ENCODE measurements at regions not wholly inside any gene's neighbourhood (a gene's known extent, or its start where the extent isn't known, plus 50 kb on each side); places are given as distances from the start of the nearest gene placed in this dataset.

GRCh38 chr13:90008707-90009149, 1338.8 kb upstream of the MIR17HG start:
- no peak overlapping the region for H3K4me3 ChIP-seq (ENCODE audit: low read depth, low read length)
- no peak for TF ChIP-seq CTCF (IDR thresholded peaks at IDR 0.05; ENCODE audit: low read depth, low read length)
- DNase-seq (ENCODE audit: low read depth, low spot score), result no peak
- in situ Hi-C loops (cut with HindIII; ENCODE audit: low sequenced_read_pairs), result no loop called here

GRCh38 chr13:90014038-90014437, 1333.4 kb upstream of the MIR17HG start:
- no peak overlapping the region for H3K4me3 ChIP-seq (ENCODE audit: low read depth, low read length)
- in situ Hi-C loops (cut with HindIII; ENCODE audit: low sequenced_read_pairs), result no loop called here
- no peak for DNase-seq (ENCODE audit: low read depth, low spot score)
- no peak for TF ChIP-seq CTCF (IDR thresholded peaks at IDR 0.05; ENCODE audit: low read depth, low read length)

- in situ Hi-C loops (cut with HindIII; ENCODE audit: low sequenced_read_pairs), result no loop called here
- no peak overlapping the region for H3K4me3 ChIP-seq (ENCODE audit: low read depth, low read length)
- DNase-seq (ENCODE audit: low read depth, low spot score), result no peak
- TF ChIP-seq CTCF (IDR thresholded peaks at IDR 0.05; ENCODE audit: low read depth, low read length), result no peak
These were observed 1331.7 kb upstream of the MIR17HG start for GRCh38 chr13:90015565-90016507.

GRCh38 chr13:90016688-90017087, 1330.8 kb upstream of the MIR17HG start:
- in situ Hi-C loops (cut with HindIII; ENCODE audit: low sequenced_read_pairs), result no loop called here
- no peak for DNase-seq (ENCODE audit: low read depth, low spot score)
- H3K4me3 ChIP-seq (ENCODE audit: low read depth, low read length), result no peak overlapping the region
- no peak for TF ChIP-seq CTCF (IDR thresholded peaks at IDR 0.05; ENCODE audit: low read depth, low read length)

- in situ Hi-C loops (cut with HindIII; ENCODE audit: low sequenced_read_pairs), result no loop called here
- no peak for TF ChIP-seq CTCF (IDR thresholded peaks at IDR 0.05; ENCODE audit: low read depth, low read length)
- DNase-seq (ENCODE audit: low read depth, low spot score), result no peak
- H3K4me3 ChIP-seq (ENCODE audit: low read depth, low read length), result no peak overlapping the region
These were observed 1326.9 kb upstream of the MIR17HG start for GRCh38 chr13:90020536-90021070.

- in situ Hi-C loops (cut with HindIII; ENCODE audit: low sequenced_read_pairs), result no loop called here
These were observed 1320.1 kb upstream of the MIR17HG start for GRCh38 chr13:90027409-90027808.

More at GRCh38 chr13:90027409-90027808, 1320.1 kb upstream of the MIR17HG start:
- TF ChIP-seq CTCF (IDR thresholded peaks at IDR 0.05; ENCODE audit: low read depth, low read length), result no peak
- H3K4me3 ChIP-seq (ENCODE audit: low read depth, low read length), result no peak overlapping the region
- no peak for DNase-seq (ENCODE audit: low read depth, low spot score)

Data from astrocyte of the spinal cord (primary cell).